ELR (cell line): ENCODE measurements at regions not wholly inside any gene's neighbourhood (a gene's known extent, or its start where the extent isn't known, plus 50 kb on each side); places are given as distances from the start of the nearest gene placed in this dataset.
"Not testable (repeated sequence)": the region's sequence is repeated elsewhere in the genome, so short reads cannot be mapped to it uniquely, and the experiment has no call there.

Experiments used
- DNase-seq: peaks from one replicate; pipeline ENCODE4 v3.0.0-alpha.2; 2015; ENCODE audit warnings: low read depth

DNA sequence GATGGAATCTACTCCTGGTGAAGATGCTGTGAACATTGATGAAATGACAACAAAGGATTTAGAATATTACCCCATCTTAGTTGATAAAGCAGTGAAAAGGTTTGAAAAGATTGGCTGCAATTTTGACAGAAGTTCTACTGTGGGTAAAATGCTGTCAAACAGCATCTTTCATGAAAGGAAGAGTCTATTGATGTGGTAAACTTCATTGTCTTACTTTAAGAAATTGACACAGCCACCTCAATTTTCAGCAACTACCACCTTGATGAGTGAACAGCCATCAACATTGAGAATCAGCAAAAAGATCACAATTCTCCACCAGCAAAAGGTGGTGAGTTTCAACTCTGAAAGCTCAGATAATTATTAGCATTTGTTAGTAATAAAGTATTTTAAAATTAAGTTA is 310.3 kb upstream of the RBMS1 start:
- no peak for DNase-seq

DNA sequence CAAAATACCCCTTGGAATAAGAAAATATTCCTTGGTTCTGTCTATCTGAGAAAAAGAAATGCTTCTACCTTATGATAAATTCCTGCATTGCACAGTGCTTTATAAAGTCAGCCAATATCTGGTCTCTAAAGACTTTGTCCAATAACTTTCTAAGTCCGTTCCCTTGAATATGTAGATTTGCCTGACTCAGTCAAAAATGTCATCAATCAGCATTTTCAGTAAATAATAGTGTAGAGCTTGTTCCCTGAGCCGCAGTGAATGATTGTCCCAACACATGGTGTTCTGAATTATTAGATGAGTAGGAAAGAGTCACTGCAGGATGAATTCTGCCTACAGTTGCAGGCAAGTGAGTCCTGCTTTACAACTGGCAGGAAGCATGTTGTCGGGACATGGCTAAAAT is 316.8 kb upstream of the RBMS1 start:
- DNase-seq, result no peak

GRCh38 chr2:160812830-160813505 is 319.4 kb upstream of the RBMS1 start:
- no peak for DNase-seq

DNA sequence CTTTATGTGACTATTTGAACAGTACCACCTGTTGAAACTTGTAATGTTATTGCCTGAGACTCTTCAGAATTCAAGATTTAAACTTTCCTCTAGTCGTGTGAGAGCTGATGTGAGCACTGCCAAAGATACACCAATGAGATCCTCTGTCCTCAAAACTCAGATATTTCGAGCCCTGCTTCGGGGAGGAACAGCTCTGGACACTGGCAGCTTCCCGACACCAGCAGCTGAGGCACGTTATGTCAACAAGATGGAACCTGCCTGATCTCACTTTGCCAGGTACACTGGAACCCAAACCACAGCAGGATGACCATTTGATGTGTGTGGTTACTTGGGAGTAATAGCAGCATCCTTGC is 319.9 kb upstream of the RBMS1 start:
- DNase-seq, result no peak

DNA sequence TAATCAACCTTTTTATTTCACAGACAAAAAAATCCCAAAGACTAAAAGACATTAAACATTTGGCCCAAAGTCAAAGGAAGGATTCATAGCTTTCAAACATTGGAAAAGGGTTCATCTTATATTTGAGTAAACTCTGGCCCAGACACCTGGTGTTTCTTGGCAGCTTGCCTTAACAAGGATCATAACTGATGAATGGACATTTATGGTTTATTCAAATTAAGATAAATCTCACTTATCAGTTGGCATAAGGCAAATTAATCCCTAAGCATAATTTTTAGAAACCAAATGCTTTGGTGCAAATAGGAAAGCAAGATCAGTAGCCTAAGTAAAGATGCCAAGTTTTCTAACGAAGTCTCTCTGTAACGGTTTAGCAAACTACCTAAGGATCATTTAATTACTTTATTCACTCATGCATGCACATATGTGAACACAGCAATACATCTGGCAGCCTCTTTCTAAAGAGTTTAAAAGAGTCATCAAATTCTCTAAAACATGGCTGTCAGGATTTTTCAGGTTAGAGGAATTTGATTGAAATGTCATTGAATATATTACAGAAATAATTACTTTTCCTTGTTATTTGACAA is 323.4 kb upstream of the RBMS1 start:
- no peak for DNase-seq

GRCh38 chr2:160820691-160821090 is 327.1 kb upstream of the RBMS1 start:
- no peak for DNase-seq

- DNase-seq, result no peak
These were observed 328.4 kb upstream of the RBMS1 start for GRCh38 chr2:160822006-160822405.

- no peak for DNase-seq
These were observed 331.8 kb upstream of the RBMS1 start for GRCh38 chr2:160825433-160825832.

DNA sequence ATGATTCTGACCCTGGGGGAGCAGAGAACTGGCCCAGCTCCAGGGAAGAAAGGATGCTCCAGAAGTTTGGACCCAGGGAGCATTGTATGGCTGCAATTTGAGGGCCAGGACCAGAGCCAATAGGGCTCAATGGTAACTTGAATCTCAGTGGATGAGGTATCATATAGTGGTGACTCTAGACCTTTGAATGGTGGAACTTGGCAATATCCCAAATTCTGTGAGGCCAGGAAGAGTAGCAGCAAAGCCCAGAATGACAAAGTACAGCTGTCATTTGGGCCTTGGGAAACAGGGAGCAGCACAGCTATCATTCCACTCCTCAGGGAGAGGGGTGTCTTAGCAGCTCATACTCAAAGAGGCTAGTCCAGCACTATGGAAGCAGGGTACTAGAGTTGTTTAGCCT is 332.9 kb upstream of the RBMS1 start:
- no peak for DNase-seq

- DNase-seq, result no peak
These were observed 332.2 kb upstream of the TANK start for GRCh38 chr2:160828076-160828475.

DNA sequence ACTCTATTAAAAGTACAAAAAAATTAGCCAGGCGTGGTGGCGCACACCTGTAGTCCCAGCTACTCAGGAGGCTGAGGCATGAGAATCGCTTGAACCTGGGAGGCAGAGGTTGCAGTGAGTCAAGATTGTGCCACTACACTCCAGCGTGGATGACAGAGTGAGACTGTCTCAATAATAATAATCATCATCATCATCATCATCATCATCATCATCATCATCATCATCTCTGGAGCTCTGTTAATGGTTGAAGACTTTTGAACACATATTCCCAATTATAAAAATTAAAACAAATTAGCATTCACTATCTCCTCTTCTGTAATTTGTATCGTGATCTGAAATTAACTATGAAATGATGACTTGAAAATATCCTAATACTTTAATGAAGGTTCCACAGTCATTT is 327.8 kb upstream of the TANK start:
- DNase-seq, result not testable (repeated sequence)

GRCh38 chr2:160835166-160835565 is 325.1 kb upstream of the TANK start:
- no peak for DNase-seq

- DNase-seq, result peak; percentile 84
These were observed 323.5 kb upstream of the TANK start for GRCh38 chr2:160836755-160837154.

- DNase-seq, result no peak
These were observed 322.8 kb upstream of the TANK start for GRCh38 chr2:160837416-160837815.

DNA sequence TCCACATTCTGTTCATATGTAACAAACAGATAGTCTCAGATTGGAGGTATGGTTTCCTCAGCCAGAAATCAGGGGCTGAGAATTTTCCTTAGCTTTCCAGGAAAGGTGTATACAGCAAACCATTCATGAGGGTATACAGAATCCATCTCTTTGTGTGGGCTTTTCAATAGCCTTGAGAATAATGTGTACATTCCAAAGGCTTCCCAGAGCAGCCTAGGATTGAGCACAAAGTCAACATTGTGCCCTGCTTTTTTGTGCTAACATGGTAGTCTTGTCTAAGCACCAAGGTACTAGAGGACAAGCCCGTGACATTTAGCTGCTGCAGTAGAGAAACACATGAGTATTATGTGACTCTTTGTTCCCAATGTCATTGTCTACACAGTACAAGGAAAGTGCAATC is 322.1 kb upstream of the TANK start:
- DNase-seq, result no peak

- no peak for DNase-seq
These were observed 321.5 kb upstream of the TANK start for GRCh38 chr2:160838691-160839090.

- DNase-seq, result no peak
These were observed 317.9 kb upstream of the TANK start for GRCh38 chr2:160842286-160842685.

GRCh38 chr2:160859096-160859495 is 301.1 kb upstream of the TANK start:
- no peak for DNase-seq

- DNase-seq, result no peak
These were observed 298.0 kb upstream of the TANK start for GRCh38 chr2:160862226-160862625.

- peak; percentile 30 for DNase-seq
These were observed 291.3 kb upstream of the TANK start for GRCh38 chr2:160868891-160869290.

- DNase-seq, result peak; percentile 68
These were observed 290.8 kb upstream of the TANK start for GRCh38 chr2:160869411-160869810.

DNA sequence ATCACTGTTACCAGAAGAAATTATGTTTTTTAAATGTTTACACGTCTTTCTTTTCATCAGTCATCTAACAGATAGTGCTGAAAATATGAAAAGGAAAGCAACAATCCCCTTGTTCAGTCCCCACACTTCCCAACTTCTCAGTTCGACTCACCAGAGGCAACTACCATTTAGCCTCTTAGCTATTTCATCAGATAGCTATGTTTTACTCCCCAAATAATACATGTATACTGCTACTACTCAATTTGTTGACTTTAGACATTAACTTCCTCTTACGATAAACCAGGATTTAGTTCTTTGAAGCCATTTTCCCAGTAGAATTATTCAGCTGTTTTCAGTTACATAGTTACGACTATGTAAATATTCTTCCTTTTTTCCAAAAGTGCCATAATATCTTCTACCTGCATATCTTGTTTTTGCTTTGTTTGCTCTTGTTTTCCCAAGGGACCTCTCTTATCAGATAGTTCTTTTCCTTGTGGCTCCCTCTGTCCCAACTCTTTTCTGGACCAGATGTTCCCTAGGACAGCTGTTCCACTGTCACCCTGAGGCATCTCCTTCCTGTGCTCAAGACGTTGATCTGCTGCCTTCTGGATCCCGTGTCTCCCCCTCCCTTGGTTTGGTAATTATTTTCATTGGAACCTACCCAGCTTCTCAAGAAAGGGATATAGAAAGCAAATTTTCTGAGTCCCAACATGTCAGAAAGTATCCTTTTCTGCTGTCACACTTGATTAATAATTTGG is 289.3 kb upstream of the TANK start:
- no peak for DNase-seq

GRCh38 chr2:160871953-160872352 is 288.3 kb upstream of the TANK start:
- no peak for DNase-seq

DNA sequence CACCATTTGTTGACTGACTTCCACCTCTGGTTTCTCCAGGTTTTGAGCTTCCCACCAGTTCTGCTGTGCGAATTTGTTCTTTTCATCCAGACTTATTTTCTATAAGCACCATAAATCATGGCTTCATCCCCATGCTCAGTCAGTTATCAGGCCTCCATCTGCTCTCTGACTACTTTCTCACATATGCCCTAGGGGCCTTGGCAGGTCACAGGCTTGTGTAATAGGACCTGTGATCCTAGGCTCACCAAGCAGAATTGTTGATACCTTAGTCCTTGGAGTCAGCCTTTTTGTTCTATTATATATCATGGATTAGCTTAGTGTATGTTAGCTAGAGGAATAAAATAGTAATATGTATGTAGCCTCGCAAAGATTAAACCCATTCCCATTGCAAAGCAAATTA is 284.2 kb upstream of the TANK start:
- peak; percentile 13 for DNase-seq
